ENCODE measurements at regions not wholly inside any gene's neighbourhood (a gene's known extent, or its start where the extent isn't known, plus 50 kb on each side); places are given as distances from the start of the nearest gene placed in this dataset.

GRCh38 chr7:35747611-35748010, 52.7 kb upstream of the HERPUD2 start:
- TF ChIP-seq CTCF (IDR thresholded peaks at IDR 0.05) = no peak
- no peak for TF ChIP-seq POLR2A (IDR thresholded peaks at IDR 0.05)
- TF ChIP-seq POLR2AphosphoS5 (IDR thresholded peaks at IDR 0.05) = no peak

Data from transverse colon (tissue), 4 donors.